Erythroblast (primary cell): ENCODE measurements at regions not wholly inside any gene's neighbourhood (a gene's known extent, or its start where the extent isn't known, plus 50 kb on each side); places are given as distances from the start of the nearest gene placed in this dataset.

Experiments
- GATA1 ChIP-seq: IDR thresholded peaks from 2 replicates; pipeline ENCODE4 v1.6.1; 2011; ENCODE audit warnings: low read depth, mild to moderate bottlenecking, control low read depth, low read length, moderate library complexity
- POLR2A ChIP-seq: IDR thresholded peaks from 2 replicates; pipeline ENCODE4 v1.6.1; 2011; ENCODE audit warnings: mild to moderate bottlenecking, low read length

- no peak for TF ChIP-seq POLR2A
- TF ChIP-seq GATA1, result no peak
Measured at GRCh38 chr2:145829931-145830330, 1310.0 kb upstream of the ZEB2 start.
